ENCODE measurements at regions not wholly inside any gene's neighbourhood (a gene's known extent, or its start where the extent isn't known, plus 50 kb on each side); places are given as distances from the start of the nearest gene placed in this dataset.

DNA sequence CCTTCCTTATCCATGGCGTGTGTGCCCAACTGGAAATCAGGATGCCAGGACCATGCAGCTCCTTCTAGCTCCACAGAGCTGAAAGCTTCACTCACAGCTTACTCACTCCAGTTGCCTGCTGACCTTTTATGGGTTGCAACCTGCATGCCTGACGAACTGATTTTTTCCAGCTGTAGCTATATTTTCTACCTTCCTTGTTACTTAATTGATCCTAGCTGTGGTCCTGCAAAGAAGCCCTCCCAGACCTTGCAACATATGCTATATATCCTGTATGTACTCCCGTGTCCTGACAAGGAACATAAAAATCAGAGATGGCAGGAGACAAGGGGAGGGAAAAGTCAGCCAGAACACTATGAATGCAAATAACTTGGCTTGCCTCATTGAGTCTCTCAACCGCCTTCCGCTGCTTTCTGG, 135.3 kb upstream of the LDB2 start:
- H3K27ac ChIP-seq (ENCODE audit: insufficient read depth, low read length) = no peak overlapping the region
- DNase-seq (ENCODE audit: low read depth in 2 of 2) = peak; percentile 53 to 54
- H3K9ac ChIP-seq (ENCODE audit: insufficient read depth, low read length) = no peak overlapping the region
- H4K20me1 ChIP-seq (ENCODE audit: control insufficient read depth, extremely low read depth, insufficient read depth, low read length) = no peaks in the 10 kb centered on the region
- H3K36me3 ChIP-seq (ENCODE audit: control insufficient read depth, insufficient read depth, low read length) = no peaks in the 10 kb centered on the region
- H3K79me2 ChIP-seq (ENCODE audit: control insufficient read depth, insufficient read depth, low read length) = no peaks in the 10 kb centered on the region
- TF ChIP-seq, protein P1, sequence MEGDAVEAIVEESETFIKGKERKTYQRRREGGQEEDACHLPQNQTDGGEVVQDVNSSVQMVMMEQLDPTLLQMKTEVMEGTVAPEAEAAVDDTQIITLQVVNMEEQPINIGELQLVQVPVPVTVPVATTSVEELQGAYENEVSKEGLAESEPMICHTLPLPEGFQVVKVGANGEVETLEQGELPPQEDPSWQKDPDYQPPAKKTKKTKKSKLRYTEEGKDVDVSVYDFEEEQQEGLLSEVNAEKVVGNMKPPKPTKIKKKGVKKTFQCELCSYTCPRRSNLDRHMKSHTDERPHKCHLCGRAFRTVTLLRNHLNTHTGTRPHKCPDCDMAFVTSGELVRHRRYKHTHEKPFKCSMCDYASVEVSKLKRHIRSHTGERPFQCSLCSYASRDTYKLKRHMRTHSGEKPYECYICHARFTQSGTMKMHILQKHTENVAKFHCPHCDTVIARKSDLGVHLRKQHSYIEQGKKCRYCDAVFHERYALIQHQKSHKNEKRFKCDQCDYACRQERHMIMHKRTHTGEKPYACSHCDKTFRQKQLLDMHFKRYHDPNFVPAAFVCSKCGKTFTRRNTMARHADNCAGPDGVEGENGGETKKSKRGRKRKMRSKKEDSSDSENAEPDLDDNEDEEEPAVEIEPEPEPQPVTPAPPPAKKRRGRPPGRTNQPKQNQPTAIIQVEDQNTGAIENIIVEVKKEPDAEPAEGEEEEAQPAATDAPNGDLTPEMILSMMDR (conservative IDR thresholded peaks at IDR 0.05 in 1 of 2, IDR thresholded peaks at IDR 0.05 in 1 of 2; ENCODE audit: low read depth in 1 of 2, low read length in 2 of 2) = no peak
- H3K4me3 ChIP-seq (replicated peaks in 1 of 4; ENCODE audit: control extremely low read depth in 1 of 4, insufficient read depth in 1 of 4, low read depth in 3 of 4, low read length in 4 of 4) = no peak overlapping the region
- no peaks in the 10 kb centered on the region for H3K27me3 ChIP-seq (ENCODE audit: control insufficient read depth, insufficient read depth, low read length)
- no peak overlapping the region for H2AFZ ChIP-seq (ENCODE audit: low read length)
- no peak overlapping the region for H3K4me2 ChIP-seq (ENCODE audit: extremely low read depth, insufficient read depth, low read length)
- peaks cover 8% of the 10 kb centered on the region for H3K4me1 ChIP-seq (ENCODE audit: control insufficient read depth, extremely low read depth, insufficient read depth, low read length)
- no peaks in the 10 kb centered on the region for H3K9me3 ChIP-seq (ENCODE audit: control insufficient read depth, insufficient read depth, low read depth, low read length)

DNA sequence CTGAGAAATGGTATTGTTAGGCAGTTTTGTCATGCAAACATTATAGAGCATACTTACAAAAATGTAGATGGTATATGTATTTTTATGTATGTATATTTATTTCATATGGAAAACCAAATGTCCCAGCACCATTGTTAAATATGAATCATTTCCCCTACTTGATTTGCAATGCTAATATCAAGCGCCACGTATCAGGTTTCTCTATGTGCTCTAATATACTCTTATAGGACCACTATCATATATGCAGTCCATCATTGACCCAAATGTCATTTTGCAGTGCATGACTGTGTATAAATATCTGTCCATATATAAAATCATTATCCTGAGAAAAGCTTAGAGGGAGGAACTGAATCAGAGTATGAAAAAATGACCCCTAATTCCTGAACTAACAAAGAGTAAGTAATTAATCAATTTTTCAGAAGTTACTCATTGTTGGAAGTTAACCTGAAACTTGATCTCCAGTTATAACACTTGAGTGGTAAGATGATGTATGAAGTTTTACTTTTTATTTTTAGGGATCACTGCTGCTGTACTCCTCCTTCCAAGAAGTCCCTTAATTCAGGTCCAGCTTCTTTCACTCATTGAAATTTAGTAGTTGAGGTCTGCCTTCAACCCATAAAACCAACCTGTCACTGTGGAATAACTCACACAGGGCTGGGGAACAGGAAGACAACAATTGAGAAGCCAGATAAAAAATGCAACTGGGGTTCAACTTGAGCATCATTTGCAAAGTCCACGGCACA, 134.8 kb upstream of the LDB2 start:
- no peak overlapping the region for H3K9ac ChIP-seq (ENCODE audit: insufficient read depth, low read length)
- H2AFZ ChIP-seq (ENCODE audit: low read length) = no peak overlapping the region

DNA sequence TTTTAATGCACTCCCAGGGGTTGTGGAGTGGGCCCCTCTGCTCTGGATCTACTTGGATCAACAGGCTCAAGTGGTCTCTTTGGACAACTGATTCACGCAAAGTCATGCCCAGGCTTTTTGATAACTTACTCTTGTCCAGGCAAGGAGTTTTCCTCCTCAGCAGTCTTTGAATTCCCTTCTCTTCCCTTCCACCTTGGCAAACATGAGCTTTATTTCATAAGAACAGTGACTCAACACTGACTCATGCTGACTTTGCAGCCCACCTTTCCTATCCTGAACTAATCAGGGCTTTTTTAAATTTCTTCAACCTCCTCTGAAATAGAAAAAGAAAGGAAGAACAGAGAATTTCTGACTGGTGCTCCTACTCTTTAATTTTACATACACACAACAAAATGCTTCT, 132.1 kb upstream of the LDB2 start:
- Histone ChIP-seq H2AFZ (ENCODE audit: low read length) (no peak overlapping the region), H3K79me2 (ENCODE audit: control insufficient read depth, insufficient read depth, low read length) (no peaks in the 10 kb centered on the region), H3K4me3 (replicated peaks in 1 of 4; ENCODE audit: control extremely low read depth in 1 of 4, insufficient read depth in 1 of 4, low read depth in 3 of 4, low read length in 4 of 4) (no peak overlapping the region), H3K27ac (ENCODE audit: insufficient read depth, low read length) (peak overlapping the region; percentile 56), H3K27me3 (ENCODE audit: control insufficient read depth, insufficient read depth, low read length) (no peaks in the 10 kb centered on the region), H3K9me3 (ENCODE audit: control insufficient read depth, insufficient read depth, low read depth, low read length) (no peaks in the 10 kb centered on the region), H3K36me3 (ENCODE audit: control insufficient read depth, insufficient read depth, low read length) (no peaks in the 10 kb centered on the region), H3K4me1 (ENCODE audit: control insufficient read depth, extremely low read depth, insufficient read depth, low read length) (peaks cover 20% of the 10 kb centered on the region), H3K4me2 (ENCODE audit: extremely low read depth, insufficient read depth, low read length) (no peak overlapping the region), H3K9ac (ENCODE audit: insufficient read depth, low read length) (no peak overlapping the region), H4K20me1 (ENCODE audit: control insufficient read depth, extremely low read depth, insufficient read depth, low read length) (no peaks in the 10 kb centered on the region)
- TF ChIP-seq EZH2 (IDR thresholded peaks at IDR 0.05; ENCODE audit: low read length, missing control alignments) = no peak
- TF ChIP-seq, protein P1 (conservative IDR thresholded peaks at IDR 0.05 in 1 of 2, IDR thresholded peaks at IDR 0.05 in 1 of 2; ENCODE audit: low read depth in 1 of 2, low read length in 2 of 2) = no peak
- peak; percentile 85 to 97 for DNase-seq (ENCODE audit: low read depth in 2 of 2)

More for the DNA sequence above, 134.8 kb upstream of the LDB2 start:
- H3K4me2 ChIP-seq (ENCODE audit: extremely low read depth, insufficient read depth, low read length) = no peak overlapping the region
- H4K20me1 ChIP-seq (ENCODE audit: control insufficient read depth, extremely low read depth, insufficient read depth, low read length) = no peaks in the 10 kb centered on the region
- H3K27me3 ChIP-seq (ENCODE audit: control insufficient read depth, insufficient read depth, low read length) = no peaks in the 10 kb centered on the region
- no peaks in the 10 kb centered on the region for H3K36me3 ChIP-seq (ENCODE audit: control insufficient read depth, insufficient read depth, low read length)
- no peak overlapping the region for H3K27ac ChIP-seq (ENCODE audit: insufficient read depth, low read length)
- no peaks in the 10 kb centered on the region for H3K9me3 ChIP-seq (ENCODE audit: control insufficient read depth, insufficient read depth, low read depth, low read length)
- no peaks in the 10 kb centered on the region for H3K79me2 ChIP-seq (ENCODE audit: control insufficient read depth, insufficient read depth, low read length)
- DNase-seq (ENCODE audit: low read depth in 2 of 2) = peak; percentile 48 to 76
- TF ChIP-seq, protein P1 (conservative IDR thresholded peaks at IDR 0.05 in 1 of 2, IDR thresholded peaks at IDR 0.05 in 1 of 2; ENCODE audit: low read depth in 1 of 2, low read length in 2 of 2) = no peak
- no peak for TF ChIP-seq EZH2 (IDR thresholded peaks at IDR 0.05; ENCODE audit: low read length, missing control alignments)
- H3K4me1 ChIP-seq (ENCODE audit: control insufficient read depth, extremely low read depth, insufficient read depth, low read length) = peaks cover 12% of the 10 kb centered on the region
- H3K4me3 ChIP-seq (replicated peaks in 1 of 4; ENCODE audit: control extremely low read depth in 1 of 4, insufficient read depth in 1 of 4, low read depth in 3 of 4, low read length in 4 of 4) = no peak overlapping the region
